Lower leg skin (tissue), 4 donors: ENCODE measurements at regions not wholly inside any gene's neighbourhood (a gene's known extent, or its start where the extent isn't known, plus 50 kb on each side); places are given as distances from the start of the nearest gene placed in this dataset.

Experiments used
- DNase-seq, 2 donors: peaks; one replicate each; pipeline ENCODE4 v3.0.0-alpha.2; 2019; ENCODE audit warnings: low spot score in 2 of 2
- H3K4me3 ChIP-seq: fragments of 200-600 bp; sonication (generic); 2 replicates; pipeline ENCODE4 v1.5.1; 2017; ENCODE audit warnings: mild to moderate bottlenecking, low read depth; ENCODE audit not compliant: poor library complexity, severe bottlenecking
- CTCF ChIP-seq, 3 donors: fragments of 450-650 bp; IDR thresholded peaks; one replicate each; pipeline ENCODE4 v1.5.1; 2016; ENCODE audit warnings: antibody characterized with exemption in 3 of 3, mild to moderate bottlenecking in 3 of 3, moderate library complexity in 2 of 3
- POLR2A ChIP-seq, 2 donors: fragments of 450-650 bp; IDR thresholded peaks; one replicate each; pipeline ENCODE4 v1.6.1; 2016 to 2017; ENCODE audit warnings: antibody characterized with exemption in 2 of 2, mild to moderate bottlenecking in 1 of 2, moderate library complexity in 1 of 2
- WGBS, 2 donors: methylation state at CpG; one replicate each; pipeline ENCODE4 v1.1.5; 2018; 5-methylcytosine and 5-hydroxymethylcytosine counted together
- intact Hi-C: fragments of 100-400 bp; cut with DNase I; formaldehyde crosslinking; loops from one replicate; pipeline ENCODE4 v1.15.0; 2023; ENCODE audit warnings: low total_unique reads

GRCh38 chr9:118336943-118337330 lies 632.7 kb downstream of the TLR4 start:
- TF ChIP-seq CTCF (IDR thresholded peaks at IDR 0.05) (no peak), POLR2A (IDR thresholded peaks at IDR 0.05) (no peak)
- 38 to 57% methylated on average over 2 of the region's 2 CpGs for WGBS, 2 donors

GRCh38 chr9:118360036-118360435 lies 655.8 kb downstream of the TLR4 start:
- 88 to 89% methylated on average over 4 of the region's 4 CpGs for WGBS, 2 donors

More at GRCh38 chr9:118336943-118337330, 632.7 kb downstream of the TLR4 start:
- intact Hi-C loops: no loop called here
- no peak overlapping the region for H3K4me3 ChIP-seq
- DNase-seq: no peak

GRCh38 chr9:118362123-118362522 lies 657.9 kb downstream of the TLR4 start:
- no peak overlapping the region for H3K4me3 ChIP-seq
- DNase-seq: no peak
- intact Hi-C loops: no loop called here
- TF ChIP-seq POLR2A (IDR thresholded peaks at IDR 0.05): no peak
- no peak for TF ChIP-seq CTCF (IDR thresholded peaks at IDR 0.05)
- WGBS, 2 donors: 63 to 75% methylated on average over 1 of the region's 1 CpG

More at GRCh38 chr9:118360036-118360435, 655.8 kb downstream of the TLR4 start:
- H3K4me3 ChIP-seq: no peak overlapping the region
- intact Hi-C loops: no loop called here
- TF ChIP-seq CTCF (IDR thresholded peaks at IDR 0.05) (no peak), POLR2A (IDR thresholded peaks at IDR 0.05) (no peak)
- no peak for DNase-seq

- no peak overlapping the region for H3K4me3 ChIP-seq
- intact Hi-C loops: no loop called here
- DNase-seq: no peak
- TF ChIP-seq CTCF (IDR thresholded peaks at IDR 0.05) (no peak), POLR2A (IDR thresholded peaks at IDR 0.05) (no peak)
- 62 to 79% methylated on average over 3 of the region's 3 CpGs for WGBS, 2 donors
Measured at GRCh38 chr9:118362596-118362995, 658.4 kb downstream of the TLR4 start.

- 82 to 86% methylated on average over 7 of the region's 7 CpGs for WGBS, 2 donors
- TF ChIP-seq POLR2A (IDR thresholded peaks at IDR 0.05): no peak
- no peak for TF ChIP-seq CTCF (IDR thresholded peaks at IDR 0.05)
- H3K4me3 ChIP-seq: no peak overlapping the region
- no peak for DNase-seq
- intact Hi-C loops: no loop called here
Measured at GRCh38 chr9:118364266-118365106, 660.3 kb downstream of the TLR4 start.
